ENCODE measurements at regions not wholly inside any gene's neighbourhood (a gene's known extent, or its start where the extent isn't known, plus 50 kb on each side); places are given as distances from the start of the nearest gene placed in this dataset.

DNA sequence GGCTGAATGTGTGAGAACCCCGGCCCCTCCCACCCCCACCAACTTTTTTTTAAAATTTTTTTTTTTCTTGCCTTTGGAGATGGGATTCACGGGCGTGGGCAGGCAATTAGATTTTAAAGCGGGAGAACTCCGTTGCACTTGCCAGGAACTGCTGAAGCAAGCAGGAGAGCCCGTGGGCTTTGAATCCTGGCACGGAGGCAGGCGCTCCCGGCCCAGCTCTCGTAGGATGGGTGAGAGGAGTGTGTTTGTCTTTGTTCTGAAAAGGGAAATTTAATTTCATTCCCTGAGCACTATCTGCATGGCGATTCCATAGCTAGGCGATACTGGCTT lies 54.3 kb upstream of the BOD1 start:
- Histone ChIP-seq H3K36me3 (no peaks in the 10 kb centered on the region), H3K27ac (peak overlapping the region in 2 of 4 donors; percentile 59 to 73), H3K4me1 (peaks cover 0 to 14% (median 4%) of the 10 kb centered on the region in 4 donors), H3K4me3 (no peak overlapping the region), H3K9me3 (peaks cover 0 to 3% (median 0%) of the 10 kb centered on the region in 4 donors), H3K27me3 (no peaks in the 10 kb centered on the region)
- TF ChIP-seq POLR2AphosphoS5 (IDR thresholded peaks at IDR 0.05) (no peak), EP300 (IDR thresholded peaks at IDR 0.05) (no peak), POLR2A (IDR thresholded peaks at IDR 0.05) (no peak)
- TF ChIP-seq, protein P1, sequence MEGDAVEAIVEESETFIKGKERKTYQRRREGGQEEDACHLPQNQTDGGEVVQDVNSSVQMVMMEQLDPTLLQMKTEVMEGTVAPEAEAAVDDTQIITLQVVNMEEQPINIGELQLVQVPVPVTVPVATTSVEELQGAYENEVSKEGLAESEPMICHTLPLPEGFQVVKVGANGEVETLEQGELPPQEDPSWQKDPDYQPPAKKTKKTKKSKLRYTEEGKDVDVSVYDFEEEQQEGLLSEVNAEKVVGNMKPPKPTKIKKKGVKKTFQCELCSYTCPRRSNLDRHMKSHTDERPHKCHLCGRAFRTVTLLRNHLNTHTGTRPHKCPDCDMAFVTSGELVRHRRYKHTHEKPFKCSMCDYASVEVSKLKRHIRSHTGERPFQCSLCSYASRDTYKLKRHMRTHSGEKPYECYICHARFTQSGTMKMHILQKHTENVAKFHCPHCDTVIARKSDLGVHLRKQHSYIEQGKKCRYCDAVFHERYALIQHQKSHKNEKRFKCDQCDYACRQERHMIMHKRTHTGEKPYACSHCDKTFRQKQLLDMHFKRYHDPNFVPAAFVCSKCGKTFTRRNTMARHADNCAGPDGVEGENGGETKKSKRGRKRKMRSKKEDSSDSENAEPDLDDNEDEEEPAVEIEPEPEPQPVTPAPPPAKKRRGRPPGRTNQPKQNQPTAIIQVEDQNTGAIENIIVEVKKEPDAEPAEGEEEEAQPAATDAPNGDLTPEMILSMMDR (IDR thresholded peaks at IDR 0.05), result no peak
- ATAC-seq (ENCODE audit: low FRiP score in 2 of 2) (peak in 1 of 2 donors; percentile 9), DNase-seq (peak in 1 of 2 donors; percentile 46)
- 67 to 71% methylated on average over 12 of the region's 12 CpGs for WGBS, 2 donors

DNA sequence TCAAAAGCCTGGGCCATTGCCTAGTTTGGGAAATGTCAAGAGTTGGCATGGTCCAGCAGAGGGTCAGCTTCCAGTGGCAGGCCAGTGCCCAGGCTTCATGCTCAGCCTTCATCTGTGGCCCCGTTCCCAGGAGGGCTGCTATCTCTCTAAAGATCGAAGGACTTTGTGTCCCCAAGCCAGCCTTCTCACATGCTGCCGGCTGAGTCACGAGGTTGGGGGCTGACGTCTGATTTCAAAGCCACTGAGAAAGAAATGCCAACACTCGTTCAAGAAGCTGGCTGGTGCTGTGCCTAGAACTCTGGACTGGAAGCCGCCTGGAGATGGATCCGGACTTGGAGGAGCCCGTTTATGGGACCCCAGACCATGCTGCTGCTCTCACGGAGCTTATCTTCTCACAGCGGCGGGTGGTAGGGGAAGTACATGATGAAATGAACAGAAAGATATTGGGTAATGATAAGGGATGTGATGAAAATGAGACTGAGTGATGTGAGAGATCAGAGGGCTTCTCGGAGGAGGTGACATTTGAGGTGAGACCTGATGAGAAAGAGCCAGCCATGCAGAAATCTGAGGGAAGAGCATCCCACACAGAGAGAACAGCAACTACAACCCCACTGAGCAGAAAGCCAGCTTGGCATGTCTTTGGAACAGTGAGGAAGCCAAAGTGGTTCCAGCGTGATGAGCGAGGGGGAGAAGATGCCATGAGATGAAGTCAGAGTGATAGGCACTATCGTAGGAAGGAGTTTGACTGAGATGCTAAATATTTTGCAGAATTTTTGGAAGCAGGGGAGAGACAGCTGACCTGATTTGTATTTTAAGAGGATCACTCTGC lies 54.9 kb upstream of the BOD1 start:
- WGBS, 2 donors, result 65 to 72% methylated on average over 14 to 16 of the region's 16 CpGs
- peak in 1 of 4 donors; percentile 46 for TF ChIP-seq EP300 (IDR thresholded peaks at IDR 0.05)
- no peak for TF ChIP-seq POLR2AphosphoS5 (IDR thresholded peaks at IDR 0.05)
- TF ChIP-seq, protein P1 (IDR thresholded peaks at IDR 0.05), result no peak
- TF ChIP-seq POLR2A (IDR thresholded peaks at IDR 0.05), result peak in 1 of 4 donors; percentile 45

DNA sequence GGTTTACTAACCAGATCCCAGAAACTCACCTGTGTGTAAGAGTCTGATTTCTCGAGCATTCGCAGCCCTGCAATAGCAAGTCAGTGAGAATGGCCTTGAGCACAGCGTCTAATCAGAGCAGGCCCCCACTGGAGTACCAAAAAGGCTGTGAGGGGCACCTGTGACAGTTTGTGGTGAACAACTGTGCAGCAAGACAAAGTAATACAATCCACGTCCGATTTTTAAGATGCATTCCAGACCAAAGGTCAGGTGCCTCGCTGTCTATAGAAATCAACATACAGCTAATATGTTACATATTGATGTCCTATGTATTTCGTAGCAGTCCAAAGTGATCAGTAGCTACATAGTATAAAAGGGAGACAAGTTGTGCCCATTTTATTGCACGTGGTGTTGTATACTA lies 55.7 kb upstream of the BOD1 start:
- DNase-seq (no peak), ATAC-seq (ENCODE audit: low FRiP score in 2 of 2) (no peak)
- Histone ChIP-seq H3K4me3 (no peak overlapping the region), H3K9me3 (peaks cover 0 to 3% (median 0%) of the 10 kb centered on the region in 4 donors), H3K27ac (no peak overlapping the region), H3K27me3 (no peaks in the 10 kb centered on the region), H3K36me3 (no peaks in the 10 kb centered on the region), H3K4me1 (peaks cover 0 to 14% (median 4%) of the 10 kb centered on the region in 4 donors)
- whole genome bisulfite sequencing, 2 donors, result 84 to 91% methylated on average over 8 of the region's 8 CpGs
- TF ChIP-seq, protein P1 (IDR thresholded peaks at IDR 0.05), result no peak
- no peak for TF ChIP-seq EP300 (IDR thresholded peaks at IDR 0.05)
- no peak for TF ChIP-seq POLR2AphosphoS5 (IDR thresholded peaks at IDR 0.05)
- no peak for TF ChIP-seq POLR2A (IDR thresholded peaks at IDR 0.05)

More for the DNA sequence above, 54.9 kb upstream of the BOD1 start:
- Histone ChIP-seq H3K4me1 (peaks cover 0 to 14% (median 4%) of the 10 kb centered on the region in 4 donors), H3K27me3 (no peaks in the 10 kb centered on the region), H3K4me3 (no peak overlapping the region), H3K27ac (peak overlapping the region in 2 of 4 donors; percentile 59 to 73), H3K9me3 (peaks cover 0 to 3% (median 0%) of the 10 kb centered on the region in 4 donors), H3K36me3 (no peaks in the 10 kb centered on the region)
- ATAC-seq (ENCODE audit: low FRiP score in 2 of 2) (peak in 1 of 2 donors; percentile 38), DNase-seq (peak in 1 of 2 donors; percentile 41)

DNA sequence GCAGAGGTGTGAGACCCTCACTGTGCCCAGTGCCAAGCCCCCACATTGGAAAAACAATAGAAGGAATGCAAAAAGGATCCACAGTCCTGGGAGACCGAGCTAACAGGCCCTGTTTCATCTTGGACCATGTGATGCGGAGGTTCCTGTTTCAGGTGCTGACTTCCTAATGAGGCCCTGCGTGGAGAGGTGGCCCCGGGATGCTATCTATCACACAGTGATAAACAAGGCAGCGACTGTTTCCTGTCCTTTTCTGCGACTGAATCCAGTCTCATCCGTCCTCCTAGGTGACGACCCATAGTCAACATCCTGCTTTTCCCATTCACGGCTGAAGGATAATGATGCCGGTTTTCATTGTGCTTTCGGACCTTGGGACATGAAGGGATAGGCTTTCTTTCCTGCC lies 56.4 kb upstream of the BOD1 start:
- Histone ChIP-seq H3K9me3 (peaks cover 0 to 3% (median 0%) of the 10 kb centered on the region in 4 donors), H3K36me3 (no peaks in the 10 kb centered on the region), H3K4me1 (peaks cover 0 to 14% (median 4%) of the 10 kb centered on the region in 4 donors), H3K27ac (no peak overlapping the region), H3K27me3 (no peaks in the 10 kb centered on the region), H3K4me3 (no peak overlapping the region)
- no peak for ATAC-seq (ENCODE audit: low FRiP score in 2 of 2)
- no peak for TF ChIP-seq POLR2AphosphoS5 (IDR thresholded peaks at IDR 0.05)
- TF ChIP-seq, protein P1 (IDR thresholded peaks at IDR 0.05), result no peak
- TF ChIP-seq POLR2A (IDR thresholded peaks at IDR 0.05), result no peak
- no peak for TF ChIP-seq EP300 (IDR thresholded peaks at IDR 0.05)
- WGBS, 2 donors, result 64 to 65% methylated on average over 11 of the region's 11 CpGs
- no peak for DNase-seq

Measured in upper lobe of left lung (tissue), 6 donors.